IMR-90 (cell line): ENCODE measurements at regions not wholly inside any gene's neighbourhood (a gene's known extent, or its start where the extent isn't known, plus 50 kb on each side); places are given as distances from the start of the nearest gene placed in this dataset.

Experiments
- BHLHE40 ChIP-seq: fragments of 150-350 bp; IDR thresholded peaks from 2 replicates; pipeline ENCODE4 v1.6.1; 2016; ENCODE audit warnings: mild to moderate bottlenecking, low read depth, low read length
- CEBPB ChIP-seq: IDR thresholded peaks from 2 replicates; pipeline ENCODE4 v1.6.1; 2012; ENCODE audit warnings: low read depth, low read length, improper control_type of control experiment
- CHD1 ChIP-seq: IDR thresholded peaks from 2 replicates; pipeline ENCODE4 v1.6.1; 2012; ENCODE audit warnings: low read depth, low read length, improper control_type of control experiment
- CTCF ChIP-seq: conservative IDR thresholded peaks from 2 replicates; pipeline ENCODE4 v1.5.1; 2012; ENCODE audit warnings: mild to moderate bottlenecking, low read depth, low read length, improper control_type of control experiment
- MAFK ChIP-seq: IDR thresholded peaks from 2 replicates; pipeline ENCODE4 v1.6.1; 2012; ENCODE audit warnings: low read depth, low read length, improper control_type of control experiment
- MAZ ChIP-seq: IDR thresholded peaks from 2 replicates; pipeline ENCODE4 v1.6.1; 2012; ENCODE audit warnings: low read depth, mild to moderate bottlenecking, low read length, improper control_type of control experiment, moderate library complexity, borderline replicate concordance
- MXI1 ChIP-seq: IDR thresholded peaks from 2 replicates; pipeline ENCODE4 v1.6.1; 2012; ENCODE audit warnings: low read depth, mild to moderate bottlenecking, low read length, moderate library complexity, borderline replicate concordance
- NFE2L2 ChIP-seq: fragments of 150-350 bp; IDR thresholded peaks from 2 replicates; pipeline ENCODE4 v1.6.1; 2016; ENCODE audit warnings: low read depth, mild to moderate bottlenecking, low read length
- POLR2A ChIP-seq: IDR thresholded peaks from 2 replicates; pipeline ENCODE4 v1.6.1; 2012; ENCODE audit warnings: mild to moderate bottlenecking, low read depth, low read length
- RAD21 ChIP-seq: IDR thresholded peaks from 2 replicates; pipeline ENCODE4 v1.6.1; 2012; ENCODE audit warnings: low read length, improper control_type of control experiment
- RCOR1 ChIP-seq: IDR thresholded peaks from 2 replicates; pipeline ENCODE4 v1.6.1; 2012; ENCODE audit warnings: mild to moderate bottlenecking, low read length, improper control_type of control experiment; ENCODE audit not compliant: insufficient replicate concordance
- RFX5 ChIP-seq: IDR thresholded peaks from 2 replicates; pipeline ENCODE4 v1.8.0; 2012; ENCODE audit warnings: low read depth, mild to moderate bottlenecking, low read length, moderate library complexity
- SMC3 ChIP-seq: fragments of 150-350 bp; IDR thresholded peaks from 2 replicates; pipeline ENCODE4 v1.6.1; 2016; ENCODE audit warnings: low read depth, mild to moderate bottlenecking, antibody characterized with exemption, low read length, moderate library complexity
- USF2 ChIP-seq: fragments of 150-350 bp; IDR thresholded peaks from 2 replicates; pipeline ENCODE4 v1.6.1; 2017; ENCODE audit warnings: mild to moderate bottlenecking, antibody characterized with exemption, low read length, low read depth

- TF ChIP-seq MAFK = no peak
- no peak for TF ChIP-seq CTCF
- no peak for TF ChIP-seq POLR2A
- TF ChIP-seq NFE2L2 = no peak
- no peak for TF ChIP-seq RAD21
- no peak for TF ChIP-seq CHD1
- TF ChIP-seq USF2 = no peak
- TF ChIP-seq RCOR1 = no peak
- no peak for TF ChIP-seq MAZ
- no peak for TF ChIP-seq SMC3
- no peak for TF ChIP-seq CEBPB
- no peak for TF ChIP-seq BHLHE40
- no peak for TF ChIP-seq RFX5
- TF ChIP-seq MXI1 = no peak
Measured at GRCh38 chr1:69479734-69480133, 88.0 kb upstream of the LRRC7 start.
